GM21619 (cell line): ENCODE measurements at regions not wholly inside any gene's neighbourhood (a gene's known extent, or its start where the extent isn't known, plus 50 kb on each side); places are given as distances from the start of the nearest gene placed in this dataset.

Experiments
- ATAC-seq: cut with Tn5 transposase; IDR thresholded peaks from one replicate; pipeline ENCODE4 v1.9.1; 2021; ENCODE audit not compliant: unreplicated experiment

GRCh38 chr16:55041540-55042234, 111.0 kb downstream of the IRX5 start:
- no peak for ATAC-seq

DNA sequence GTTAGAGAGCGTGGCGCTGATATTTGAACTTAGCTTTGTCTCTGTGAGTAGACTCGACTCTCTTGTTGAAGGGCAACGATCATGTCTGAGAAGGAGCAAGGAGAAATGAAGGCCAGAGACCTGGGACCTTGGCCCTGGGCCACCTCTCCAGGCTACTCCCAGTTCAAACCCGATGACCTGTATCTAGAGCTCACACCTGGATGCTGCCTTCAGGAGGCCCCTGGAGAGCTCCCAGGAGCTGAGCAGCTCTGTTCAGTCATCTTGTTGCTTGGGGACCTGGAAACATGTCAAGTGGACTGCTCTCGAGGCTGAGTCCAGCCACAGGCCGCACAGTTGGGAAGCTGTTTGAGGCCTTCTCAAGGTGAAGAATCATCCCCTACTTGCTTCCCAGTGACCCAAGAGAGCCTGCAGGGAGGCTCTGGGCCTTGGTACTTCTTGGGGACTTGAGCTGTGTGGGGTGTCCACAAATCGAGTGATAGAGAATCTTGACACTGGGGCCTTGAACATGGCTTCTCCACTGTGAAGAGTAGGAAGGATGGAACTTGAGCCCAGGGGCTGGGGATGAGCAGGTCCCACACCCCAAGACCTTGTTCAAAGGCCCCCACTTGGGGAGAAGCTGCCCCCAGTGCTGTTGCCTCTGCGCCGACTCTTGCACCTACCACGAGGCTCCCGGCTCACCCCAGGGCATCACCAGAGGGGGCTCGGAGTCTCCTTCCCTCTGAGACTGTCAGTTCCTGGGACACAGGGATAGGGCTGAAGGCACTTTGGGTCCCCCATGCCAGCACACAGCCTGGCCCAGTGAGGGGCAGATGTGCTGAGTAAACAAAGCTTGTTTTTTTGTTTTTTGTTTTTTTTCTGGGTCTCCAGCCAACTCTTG, 112.1 kb downstream of the IRX5 start:
- no peak for ATAC-seq

DNA sequence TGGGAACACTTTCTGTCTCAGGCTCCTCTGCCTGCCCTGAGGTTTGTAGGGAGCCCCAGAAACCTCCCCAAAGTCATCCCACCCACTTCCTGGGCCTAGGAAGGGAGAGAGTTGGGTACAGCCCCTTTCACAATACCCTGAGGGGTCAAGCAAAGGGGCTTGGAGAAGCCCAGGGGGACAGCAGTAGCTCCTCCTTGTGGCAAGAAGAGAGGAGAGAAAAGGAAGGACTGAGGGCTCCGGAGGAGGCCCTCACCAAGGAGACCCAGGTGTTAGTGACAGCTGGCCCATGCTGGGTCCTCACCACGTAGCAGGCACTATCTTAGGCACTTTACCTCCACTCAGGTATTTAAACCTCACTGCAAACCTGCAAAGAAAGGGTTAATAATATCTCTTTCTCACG, 112.8 kb downstream of the IRX5 start:
- no peak for ATAC-seq

DNA sequence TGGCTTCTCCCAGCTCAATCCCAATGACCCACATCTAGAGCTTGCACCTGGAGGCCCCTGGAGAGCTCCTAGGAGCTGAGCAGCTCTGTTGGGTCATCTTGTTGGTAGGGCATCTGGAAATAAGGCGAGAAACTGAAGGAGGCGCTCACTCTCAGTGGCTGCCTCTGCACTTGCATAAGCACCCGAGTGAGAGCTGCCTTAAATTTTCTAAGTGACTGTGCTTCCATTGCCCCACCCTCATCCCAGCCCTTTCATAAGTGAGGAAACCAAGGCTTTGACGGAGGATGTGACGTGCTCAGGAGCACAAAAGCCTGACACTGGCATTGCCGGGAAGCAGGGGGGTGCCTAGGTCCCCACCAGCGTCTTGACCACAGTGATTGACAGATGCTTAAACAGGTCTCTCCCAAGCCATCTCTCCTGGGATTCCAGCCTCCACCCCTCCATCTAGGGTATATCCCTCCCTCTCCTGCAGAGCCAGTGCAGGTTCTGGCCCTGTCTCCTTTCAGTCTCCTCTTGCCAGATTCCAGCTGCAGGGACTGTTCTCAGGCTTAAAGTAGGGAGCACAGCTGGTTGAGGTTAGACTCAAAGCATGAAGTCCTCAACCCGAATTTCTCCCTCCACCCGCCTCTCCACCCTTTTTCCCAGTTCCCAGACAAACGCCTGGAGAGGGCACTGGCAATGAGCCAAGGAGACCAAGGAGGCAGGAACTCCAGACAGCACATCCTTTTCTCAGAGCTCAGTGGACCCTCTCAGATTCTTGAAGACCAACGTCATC, 113.7 kb downstream of the IRX5 start:
- ATAC-seq: no peak

- no peak for ATAC-seq
Measured at GRCh38 chr16:55045329-55045728, 114.7 kb downstream of the IRX5 start.

DNA sequence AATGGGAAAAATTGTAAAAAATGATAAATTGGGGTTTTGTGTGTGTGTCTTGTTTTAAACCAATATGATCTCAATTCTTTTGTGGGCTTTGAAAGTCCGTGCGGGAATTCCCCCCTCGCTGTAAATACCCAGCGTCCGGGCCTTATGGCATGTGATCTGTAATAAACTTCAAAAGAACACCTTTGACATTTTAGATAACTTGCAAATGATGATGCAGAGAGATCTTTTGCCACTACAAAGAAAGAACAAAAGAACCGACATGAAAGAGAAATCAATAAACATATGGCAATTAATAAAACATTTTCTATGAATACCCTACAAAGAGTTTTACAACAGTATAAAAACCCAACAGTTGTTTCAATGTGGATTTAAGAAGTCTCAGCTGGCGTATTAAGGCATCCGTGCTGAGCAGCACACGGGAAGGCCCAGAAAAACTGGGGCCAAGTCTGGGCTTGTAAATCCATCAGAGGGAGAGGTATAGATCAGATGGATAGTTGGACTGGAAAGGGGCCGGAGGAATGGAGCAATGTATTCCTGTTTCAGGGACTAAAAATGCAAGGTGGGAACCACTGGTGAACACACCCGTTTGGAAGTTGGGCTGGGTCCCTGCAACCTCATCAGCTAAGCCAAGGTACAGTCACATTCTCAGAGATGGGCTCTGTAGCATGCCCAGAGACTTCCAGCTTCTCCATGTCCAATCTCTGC, 115.2 kb downstream of the IRX5 start:
- no peak for ATAC-seq

- no peak for ATAC-seq
Measured at GRCh38 chr16:55046513-55046912, 115.8 kb downstream of the IRX5 start.

GRCh38 chr16:55046916-55047315, 116.3 kb downstream of the IRX5 start:
- no peak for ATAC-seq

GRCh38 chr16:55047331-55047730, 116.7 kb downstream of the IRX5 start:
- ATAC-seq: no peak

DNA sequence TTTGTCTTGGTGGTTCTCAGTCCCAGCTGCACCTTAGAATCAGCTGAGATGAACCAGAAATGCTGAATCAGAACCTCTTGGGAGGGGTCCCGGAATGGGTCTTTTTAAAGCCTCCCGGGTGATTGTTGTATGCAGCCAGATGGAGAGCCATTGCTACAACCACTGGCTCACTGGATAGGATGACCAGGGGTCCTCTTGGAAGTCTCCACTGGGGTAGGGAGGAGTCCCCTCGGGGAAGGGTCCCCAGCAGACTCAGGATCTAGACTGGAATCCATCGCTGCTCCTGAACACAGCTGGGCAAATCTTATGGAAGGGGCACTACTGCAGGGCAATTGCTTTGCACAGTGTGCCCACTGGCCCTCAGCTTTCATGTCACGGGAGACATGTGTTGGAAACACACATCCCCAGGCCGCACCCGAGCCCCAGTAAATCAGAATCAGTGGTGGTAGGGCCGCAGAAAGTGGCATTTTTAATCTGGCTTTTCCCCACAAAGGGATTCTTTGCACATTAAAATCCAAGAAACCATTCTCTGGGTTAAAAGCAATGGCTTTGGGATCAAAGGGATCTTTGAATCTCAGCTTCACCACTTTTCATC, 117.3 kb downstream of the IRX5 start:
- no peak for ATAC-seq

DNA sequence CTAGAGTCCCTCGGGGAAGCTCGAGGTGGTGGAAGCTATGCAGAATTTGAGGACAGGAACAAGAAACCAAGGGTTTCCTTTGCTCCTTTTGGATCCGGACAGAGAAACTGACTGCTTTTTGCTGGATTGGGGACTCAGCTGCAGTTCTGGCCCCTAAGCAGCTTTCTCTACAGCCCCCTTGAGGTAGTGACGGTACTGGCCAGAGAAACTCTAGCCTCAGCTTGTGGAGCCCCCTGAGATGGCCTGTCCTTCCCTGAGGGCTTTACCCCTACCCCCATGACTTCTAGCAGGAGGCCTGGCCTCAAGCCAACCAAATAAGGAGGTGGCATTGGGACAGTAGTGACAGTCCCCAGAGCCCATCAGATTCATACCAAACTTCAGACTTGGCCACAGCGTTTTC, 118.1 kb downstream of the IRX5 start:
- ATAC-seq: no peak

GRCh38 chr16:55051571-55052347, 121.1 kb downstream of the IRX5 start:
- ATAC-seq: no peak

GRCh38 chr16:55052348-55052734, 121.7 kb downstream of the IRX5 start:
- no peak for ATAC-seq

GRCh38 chr16:55052741-55053415, 122.2 kb downstream of the IRX5 start:
- no peak for ATAC-seq

- ATAC-seq: no peak
Measured at GRCh38 chr16:55055262-55055661, 124.6 kb downstream of the IRX5 start.

GRCh38 chr16:55056585-55057401, 126.1 kb downstream of the IRX5 start:
- no peak for ATAC-seq

GRCh38 chr16:55057866-55058265, 127.2 kb downstream of the IRX5 start:
- ATAC-seq: no peak

DNA sequence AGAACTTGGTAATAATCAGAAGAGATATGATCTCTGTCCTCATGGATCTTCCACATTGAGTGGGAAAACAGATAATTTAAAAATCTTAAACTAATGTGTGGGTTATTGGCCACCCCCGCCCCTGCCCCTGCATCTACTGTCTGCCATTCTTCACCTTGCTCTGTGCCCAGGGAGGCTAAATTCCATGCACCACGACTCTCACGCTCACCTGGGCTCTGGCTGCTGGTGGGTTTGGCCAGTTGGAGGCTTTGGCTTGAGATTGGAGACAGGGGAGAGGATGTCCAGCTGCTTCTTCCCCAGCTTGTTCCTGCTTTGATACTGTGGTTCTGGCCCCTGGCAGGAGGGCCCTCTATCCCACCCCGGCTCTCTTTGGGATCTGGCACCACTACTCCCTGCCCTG, 127.9 kb downstream of the IRX5 start:
- no peak for ATAC-seq

DNA sequence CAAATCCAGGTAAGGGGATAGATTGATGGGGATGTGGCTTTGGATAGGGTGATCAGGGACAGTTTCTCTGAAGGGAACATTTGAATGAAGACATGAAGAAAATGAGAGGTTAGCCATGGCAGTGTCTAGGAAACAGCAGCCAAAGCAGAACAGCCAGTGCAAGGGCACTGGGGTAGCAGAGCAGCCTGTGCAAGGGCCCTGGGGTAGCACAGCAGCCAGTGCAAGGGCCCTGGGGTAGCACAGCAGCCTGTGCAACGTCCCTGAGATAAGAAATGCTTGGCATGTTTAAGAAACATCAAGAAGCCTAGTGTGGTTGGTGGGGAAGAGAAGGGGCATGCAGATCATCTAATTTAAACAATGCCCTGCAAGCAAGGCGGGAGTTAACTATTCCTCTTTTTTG, 128.5 kb downstream of the IRX5 start:
- ATAC-seq: no peak
